Ascending aorta (tissue), 2 donors: ENCODE measurements at regions not wholly inside any gene's neighbourhood (a gene's known extent, or its start where the extent isn't known, plus 50 kb on each side); places are given as distances from the start of the nearest gene placed in this dataset.
"Not testable (repeated sequence)": the region's sequence is repeated elsewhere in the genome, so short reads cannot be mapped to it uniquely, and the experiment has no call there.

Source experiments
- DNase-seq, 2 donors: peaks; one replicate each; pipeline ENCODE4 v3.0.0-alpha.2; 2019; ENCODE audit warnings: low spot score in 2 of 2
- H3K27ac ChIP-seq, 2 donors: fragments of 200-600 bp; sonication (generic); one replicate each; pipeline ENCODE4 v1.5.1; 2016 to 2017; ENCODE audit warnings: mild to moderate bottlenecking in 1 of 2
- H3K27me3 ChIP-seq: fragments of 200-600 bp; sonication (generic); one replicate; pipeline ENCODE4 v1.5.1; 2017
- H3K36me3 ChIP-seq, 2 donors: fragments of 200-600 bp; sonication (generic); one replicate each; pipeline ENCODE4 v1.5.1; 2016
- H3K4me1 ChIP-seq, 2 donors: fragments of 200-600 bp; sonication (generic); one replicate each; pipeline ENCODE4 v1.5.1; 2016 to 2017; ENCODE audit warnings: mild to moderate bottlenecking in 1 of 2
- H3K4me3 ChIP-seq, 2 donors: fragments of 200-600 bp; sonication (generic); one replicate each; pipeline ENCODE4 v1.5.1; 2016 to 2017; ENCODE audit warnings: mild to moderate bottlenecking in 1 of 2
- H3K9me3 ChIP-seq, 2 donors: fragments of 200-600 bp; sonication (generic); one replicate each; pipeline ENCODE4 v1.5.1; 2016
- intact Hi-C: fragments of 100-400 bp; cut with DNase I; formaldehyde crosslinking; loops from one replicate; pipeline ENCODE4 v1.15.1; 2023

GRCh38 chr22:15911704-15912103, 221.9 kb downstream of the POTEH start:
- intact Hi-C loops, H3K4me3 ChIP-seq, H3K9me3 ChIP-seq, DNase-seq, H3K27ac ChIP-seq, H3K36me3 ChIP-seq, H3K4me1 ChIP-seq, H3K27me3 ChIP-seq: not testable (repeated sequence)

- H3K36me3 ChIP-seq, intact Hi-C loops, H3K27ac ChIP-seq, DNase-seq, H3K9me3 ChIP-seq, H3K4me3 ChIP-seq, H3K27me3 ChIP-seq, H3K4me1 ChIP-seq: not testable (repeated sequence)
These were observed 229.3 kb downstream of the POTEH start for GRCh38 chr22:15919120-15919519.

GRCh38 chr22:15920941-15921340, 231.1 kb downstream of the POTEH start:
- H3K27ac ChIP-seq, H3K27me3 ChIP-seq, H3K4me3 ChIP-seq, intact Hi-C loops, DNase-seq, H3K4me1 ChIP-seq, H3K9me3 ChIP-seq, H3K36me3 ChIP-seq: not testable (repeated sequence)

GRCh38 chr22:15922132-15922531, 232.3 kb downstream of the POTEH start:
- H3K36me3 ChIP-seq, DNase-seq, H3K4me3 ChIP-seq, H3K4me1 ChIP-seq, H3K27me3 ChIP-seq, H3K9me3 ChIP-seq, H3K27ac ChIP-seq, intact Hi-C loops: not testable (repeated sequence)

DNA sequence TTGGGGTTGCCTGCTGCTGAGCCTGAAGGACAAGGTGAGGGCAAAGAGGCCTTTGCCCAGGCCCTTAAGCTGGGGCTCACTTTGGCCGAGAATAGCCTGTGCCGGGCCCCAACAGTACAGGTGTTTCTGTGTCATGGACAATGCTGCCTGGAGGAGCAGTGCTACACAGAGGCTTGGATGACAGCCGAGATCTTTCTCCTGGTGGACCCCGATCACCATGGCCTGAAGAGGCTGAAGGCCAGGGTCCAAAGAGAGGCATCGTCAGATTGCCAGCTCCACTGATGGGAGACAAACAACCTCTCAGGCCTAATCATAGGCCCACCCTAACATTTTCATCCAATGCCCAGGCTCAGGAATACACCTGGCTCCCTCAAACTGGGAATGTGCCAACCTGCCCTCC, 232.8 kb downstream of the POTEH start:
- H3K27ac ChIP-seq, intact Hi-C loops, H3K9me3 ChIP-seq, H3K36me3 ChIP-seq, H3K4me1 ChIP-seq, H3K4me3 ChIP-seq, DNase-seq, H3K27me3 ChIP-seq: not testable (repeated sequence)

DNA sequence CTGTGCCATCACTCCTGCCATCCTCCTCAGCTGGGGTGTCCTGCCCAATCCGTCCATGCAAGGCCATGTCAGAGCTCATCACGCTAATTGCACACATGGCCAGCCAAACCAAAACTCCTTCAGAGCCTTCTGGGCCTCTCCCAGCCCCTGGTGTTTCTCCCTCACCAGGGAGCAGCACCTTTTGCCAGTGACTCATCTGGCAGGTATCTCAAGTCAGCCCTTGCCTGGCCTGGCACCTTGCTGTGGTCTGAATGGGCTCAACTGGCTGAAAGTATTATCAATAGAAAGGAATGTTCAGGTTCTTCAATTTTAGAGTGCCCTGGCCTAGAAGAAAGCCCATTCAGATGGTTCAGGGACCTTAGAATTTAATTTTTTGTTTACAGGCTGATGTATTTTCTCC, 235.0 kb downstream of the POTEH start:
- DNase-seq, H3K9me3 ChIP-seq, H3K36me3 ChIP-seq, H3K27me3 ChIP-seq, intact Hi-C loops, H3K4me3 ChIP-seq, H3K27ac ChIP-seq, H3K4me1 ChIP-seq: not testable (repeated sequence)

- DNase-seq, H3K27ac ChIP-seq, H3K4me3 ChIP-seq, intact Hi-C loops, H3K9me3 ChIP-seq, H3K36me3 ChIP-seq, H3K27me3 ChIP-seq, H3K4me1 ChIP-seq: not testable (repeated sequence)
These were observed 237.3 kb downstream of the POTEH start for GRCh38 chr22:15927172-15927571.
